NOMO-1 treated with DMSO at 0.1 percent for 48 hours (cell line): ENCODE measurements at regions not wholly inside any gene's neighbourhood (a gene's known extent, or its start where the extent isn't known, plus 50 kb on each side); places are given as distances from the start of the nearest gene placed in this dataset.
A peak's percentile ranks its signal among the peaks of the same experiment; 100 is the strongest.

Source experiments
- DNase-seq: peaks from one replicate; lab custom pipeline; 2025; ENCODE audit not compliant: unreplicated experiment; lab: John Stamatoyannopoulos, UW

GRCh38 chr12:111160350-111161241, 208.3 kb downstream of the PHETA1 start:
- no peak for DNase-seq

DNA sequence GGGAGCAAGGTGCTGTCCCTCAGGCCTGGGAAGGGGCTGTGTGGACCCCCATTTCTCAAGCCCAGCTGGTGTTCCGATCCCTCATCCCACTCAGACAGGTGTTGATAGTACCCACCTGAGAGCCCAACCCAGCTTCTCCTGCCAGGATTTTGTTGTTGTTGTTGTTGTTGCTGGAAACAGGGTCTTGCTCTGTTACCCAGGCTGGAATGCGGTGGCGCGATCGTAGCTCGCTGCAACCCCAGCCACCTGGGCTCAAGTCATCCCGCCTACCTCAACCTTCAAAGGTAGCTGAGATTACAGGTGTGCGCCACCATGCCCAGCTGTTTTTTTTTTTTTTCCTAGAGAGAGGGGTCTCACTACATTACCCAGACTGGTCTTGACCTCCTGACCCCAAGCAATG, 209.9 kb downstream of the PHETA1 start:
- DNase-seq, result no peak

GRCh38 chr12:111157486-111157885, 211.4 kb downstream of the PHETA1 start:
- DNase-seq, result no peak

GRCh38 chr12:111156304-111156703, 212.6 kb downstream of the PHETA1 start:
- DNase-seq, result no peak

DNA sequence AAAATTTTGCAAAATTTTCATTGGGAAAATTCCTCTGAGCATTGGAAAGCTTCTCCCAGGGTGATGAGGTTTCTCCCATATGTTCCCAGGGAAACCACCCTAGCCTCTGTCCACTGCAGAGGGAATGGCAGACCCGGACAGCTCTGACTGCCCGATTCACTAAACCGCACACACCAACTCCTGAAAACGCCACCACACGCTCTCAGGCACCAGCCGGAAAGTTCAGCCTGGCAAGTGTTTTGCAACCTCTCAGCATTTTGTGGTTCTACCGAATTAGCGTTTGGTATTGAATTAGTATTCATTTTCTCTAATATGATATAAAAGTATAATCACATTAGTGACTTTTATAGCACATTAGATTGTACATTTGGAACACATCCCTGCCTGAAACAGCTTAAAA, 213.4 kb downstream of the PHETA1 start:
- DNase-seq, result peak; percentile 48

DNA sequence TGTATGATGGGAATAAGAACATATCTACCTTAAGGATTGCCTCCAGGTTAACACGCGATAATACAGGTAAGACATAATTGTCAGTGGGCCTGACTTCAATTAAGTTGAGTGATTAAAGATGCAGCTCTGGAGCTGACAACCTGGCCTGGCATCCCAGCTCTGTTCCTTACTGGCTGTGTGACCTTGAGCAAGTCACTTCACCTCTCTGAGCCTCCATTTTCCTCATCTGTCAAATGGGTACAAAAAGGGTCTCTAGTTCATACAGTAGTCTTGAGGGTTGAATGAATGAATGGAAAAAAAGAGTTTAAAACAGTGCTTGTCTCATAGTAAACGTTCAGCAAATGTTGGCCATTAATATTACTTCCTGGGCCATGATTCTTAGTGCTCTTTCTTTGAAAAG, 213.9 kb downstream of the PHETA1 start:
- no peak for DNase-seq

DNA sequence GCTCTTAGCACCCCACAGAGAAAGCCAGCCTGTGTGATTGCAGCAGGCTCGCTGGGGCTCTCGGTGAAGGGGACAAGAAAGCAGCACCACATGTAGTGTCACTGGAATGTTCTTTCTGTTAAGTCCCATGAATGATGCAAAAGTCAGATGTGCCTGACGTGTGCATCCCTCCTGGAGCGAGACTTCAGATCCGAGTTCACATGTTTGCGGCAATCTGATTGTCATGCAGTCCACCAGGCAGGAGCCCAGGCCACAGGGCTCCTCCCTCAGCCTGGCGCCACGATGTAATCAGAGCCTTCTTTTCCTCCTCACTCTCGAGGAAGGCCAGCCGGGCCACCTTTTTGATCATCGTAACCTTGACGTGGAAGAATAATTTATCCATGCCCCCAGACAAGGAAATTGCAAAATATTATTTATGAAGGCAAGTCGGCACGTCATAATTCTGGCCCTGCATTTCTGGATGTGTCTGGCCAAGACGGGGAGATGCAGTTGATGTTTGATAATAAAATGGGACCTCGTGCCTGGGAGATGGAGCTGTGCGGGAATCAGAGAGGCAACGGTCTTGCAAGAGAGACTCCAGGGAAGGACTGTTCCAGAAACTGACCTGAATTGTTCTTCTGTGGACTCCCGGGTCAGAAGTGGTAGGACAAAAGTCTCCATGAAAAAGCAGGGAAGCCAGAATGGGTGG, 214.6 kb downstream of the PHETA1 start:
- no peak for DNase-seq

DNA sequence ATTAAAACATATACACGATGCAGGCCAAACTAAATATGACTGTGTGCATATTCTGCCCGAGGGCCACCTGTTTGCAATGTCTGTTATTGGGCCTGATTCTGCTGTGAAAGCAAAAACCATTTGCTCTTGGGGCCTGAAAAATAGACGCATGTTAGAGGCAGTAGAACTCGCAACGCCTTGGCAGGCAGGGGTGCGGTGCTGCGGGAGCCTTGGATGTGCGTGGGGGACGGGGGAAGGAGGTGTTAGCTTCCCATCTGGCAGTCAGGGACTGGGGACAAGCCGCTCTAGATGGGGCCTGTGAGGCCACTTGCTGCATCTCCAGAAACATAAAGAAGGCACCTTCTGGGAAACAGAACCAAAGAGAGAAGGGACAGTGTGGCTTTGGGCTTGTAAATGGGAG, 216.3 kb downstream of the PHETA1 start:
- no peak for DNase-seq

DNA sequence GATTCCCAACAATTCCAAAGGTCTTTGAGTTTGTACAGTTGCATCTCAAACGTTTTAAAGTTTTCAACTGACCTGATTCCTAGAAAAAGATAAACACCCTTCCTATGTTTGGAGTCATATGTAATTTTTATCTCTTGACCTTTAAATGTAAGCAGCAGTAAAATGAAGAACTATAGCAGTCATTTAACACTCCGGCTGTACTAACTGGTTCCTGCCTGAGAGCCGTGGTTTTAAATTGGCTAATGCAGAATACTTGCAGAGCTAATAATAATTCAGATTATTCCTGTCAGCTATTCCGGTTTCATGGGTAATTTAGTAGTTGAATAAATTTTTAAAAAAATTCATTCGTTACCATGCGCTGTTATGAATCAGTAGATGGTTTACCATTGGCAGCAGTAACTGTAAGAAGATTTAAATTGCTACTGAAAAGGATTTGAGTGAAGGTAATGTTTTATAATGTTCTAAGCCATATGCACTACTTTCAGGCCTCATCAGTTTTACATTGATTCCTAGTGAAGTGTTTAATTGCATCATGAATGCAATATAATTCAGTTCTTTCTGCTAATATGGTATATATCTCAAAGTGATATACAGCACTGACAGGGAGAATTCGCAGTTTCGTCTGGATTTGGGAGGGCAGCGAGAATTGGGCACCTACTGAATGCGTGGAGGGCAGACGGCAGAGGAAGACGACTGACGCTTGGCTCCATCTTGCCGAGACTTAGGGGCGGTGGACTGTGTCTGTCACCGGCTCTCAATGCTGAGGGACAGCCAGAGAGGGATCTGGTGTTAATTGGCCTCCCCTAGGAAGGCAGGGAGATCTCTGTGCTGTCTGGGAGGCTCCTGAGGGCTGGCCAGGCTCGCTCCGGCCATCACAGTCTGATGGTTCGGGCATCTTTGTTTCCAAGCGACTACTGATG, 217.7 kb downstream of the PHETA1 start:
- DNase-seq, result peak; percentile 46

DNA sequence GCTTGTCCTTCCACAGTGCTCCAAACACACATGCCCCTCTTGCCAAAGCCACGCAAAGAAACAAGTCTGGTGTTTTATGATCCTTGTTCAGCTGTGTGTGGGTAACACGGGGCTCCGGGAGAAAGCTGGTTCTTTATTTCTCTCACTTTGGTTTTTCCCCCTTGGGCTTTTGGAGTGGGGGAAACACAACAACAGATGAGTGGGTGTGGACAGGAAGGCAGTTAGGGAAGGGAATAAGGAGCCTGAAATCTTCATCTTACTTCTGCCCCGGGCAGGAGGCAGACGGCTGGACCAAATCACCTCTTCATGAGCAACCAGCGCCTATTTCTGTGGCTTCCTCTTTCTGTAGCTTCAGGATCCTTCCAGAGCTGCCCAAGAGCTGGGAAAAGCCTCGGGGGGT, 218.5 kb downstream of the PHETA1 start:
- DNase-seq, result peak; percentile 20

DNA sequence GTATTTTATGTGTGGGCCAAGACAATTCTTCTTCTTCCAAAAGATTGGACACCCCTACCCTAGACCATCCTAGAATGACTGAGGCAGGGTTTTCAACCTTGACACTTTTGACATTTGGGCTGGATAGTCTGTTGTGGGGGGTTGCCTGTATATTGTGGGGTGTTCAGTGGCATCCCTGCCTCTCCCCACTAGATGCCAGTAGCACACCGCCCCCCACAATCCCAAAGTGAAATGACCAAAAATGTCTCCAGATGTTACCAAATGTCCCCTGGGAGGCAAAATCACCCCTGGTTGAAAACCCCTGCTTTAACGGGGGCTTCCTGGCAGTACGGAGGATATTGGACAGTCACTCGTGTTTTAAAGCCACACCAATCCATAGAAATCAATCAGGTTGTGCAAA, 219.6 kb downstream of the PHETA1 start:
- peak; percentile 12 for DNase-seq

GRCh38 chr12:111148005-111148404, 220.9 kb downstream of the PHETA1 start:
- DNase-seq, result no peak

- DNase-seq, result no peak
Observed at GRCh38 chr12:111143271-111143670, 222.9 kb upstream of the MYL2 start.

- no peak for DNase-seq
Observed at GRCh38 chr12:111141205-111141604, 220.8 kb upstream of the MYL2 start.

DNA sequence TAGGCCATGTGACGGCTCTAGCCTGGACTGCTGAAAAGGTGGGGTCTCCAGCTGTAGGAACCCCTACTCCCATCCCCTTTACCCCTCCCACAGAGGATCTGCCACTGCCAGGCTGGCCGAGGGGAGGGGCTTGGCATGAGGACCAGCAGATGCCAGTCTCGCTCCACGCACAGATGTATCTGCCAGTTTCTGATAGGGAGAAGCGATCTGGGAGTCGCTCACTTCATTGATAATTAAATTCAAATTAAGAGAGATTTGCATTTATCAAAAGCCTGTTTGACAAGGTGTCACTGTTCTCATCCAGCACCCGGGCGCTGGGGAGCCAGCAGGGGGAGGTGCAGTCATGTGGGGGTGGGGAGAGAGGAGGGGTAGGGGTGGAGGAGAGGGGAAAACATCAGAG, 217.6 kb upstream of the MYL2 start:
- DNase-seq, result no peak

DNA sequence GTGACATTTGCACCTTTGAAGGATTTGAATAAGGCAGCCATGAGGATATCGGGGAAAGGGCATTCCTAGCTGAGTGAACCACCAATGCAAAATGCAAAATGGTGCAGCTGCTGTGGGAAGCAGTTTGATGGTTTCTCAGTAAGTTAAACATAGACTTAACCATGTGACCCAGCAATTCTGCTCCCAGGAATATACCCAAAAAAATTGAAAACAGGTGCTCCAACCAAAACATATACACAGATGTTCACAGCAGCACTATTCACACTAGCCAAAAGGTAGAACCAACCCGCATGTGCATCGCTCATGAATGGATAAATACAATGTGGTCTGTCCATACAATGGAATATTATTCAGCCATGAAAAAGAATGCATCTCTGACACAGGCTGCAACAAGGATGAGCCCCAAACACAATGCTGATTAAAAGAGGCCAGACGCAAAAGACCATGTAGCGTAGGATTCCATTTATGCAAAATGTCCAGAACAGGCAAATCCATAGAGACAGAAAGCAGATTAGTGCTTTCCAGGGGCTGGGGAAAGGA, 215.0 kb upstream of the MYL2 start:
- no peak for DNase-seq

DNA sequence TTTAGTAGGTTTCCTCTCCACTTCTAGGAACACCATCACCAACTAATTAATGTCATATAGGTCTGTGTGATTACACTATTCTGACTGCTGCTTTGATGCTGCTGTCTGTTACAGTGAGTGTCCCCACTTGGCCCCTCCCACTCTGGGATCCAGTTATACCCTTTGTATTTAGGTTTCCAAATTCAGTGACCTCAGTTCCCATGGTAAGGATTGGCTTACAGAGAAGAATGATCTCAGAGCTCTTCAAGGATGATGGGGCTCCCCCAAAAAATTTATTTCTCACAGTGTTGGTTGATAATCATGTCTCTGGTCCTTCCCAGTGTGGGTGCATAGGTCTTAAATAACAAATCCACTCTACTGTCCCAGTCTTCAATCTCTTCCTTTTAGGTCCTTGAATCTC, 210.0 kb upstream of the MYL2 start:
- DNase-seq, result no peak

GRCh38 chr12:111129149-111129767, 208.9 kb upstream of the MYL2 start:
- DNase-seq, result no peak

- DNase-seq, result peak; percentile 55
Observed at GRCh38 chr12:111126331-111126730, 206.0 kb upstream of the MYL2 start.

- no peak for DNase-seq
Observed at GRCh38 chr12:111124183-111124582, 203.8 kb upstream of the MYL2 start.

DNA sequence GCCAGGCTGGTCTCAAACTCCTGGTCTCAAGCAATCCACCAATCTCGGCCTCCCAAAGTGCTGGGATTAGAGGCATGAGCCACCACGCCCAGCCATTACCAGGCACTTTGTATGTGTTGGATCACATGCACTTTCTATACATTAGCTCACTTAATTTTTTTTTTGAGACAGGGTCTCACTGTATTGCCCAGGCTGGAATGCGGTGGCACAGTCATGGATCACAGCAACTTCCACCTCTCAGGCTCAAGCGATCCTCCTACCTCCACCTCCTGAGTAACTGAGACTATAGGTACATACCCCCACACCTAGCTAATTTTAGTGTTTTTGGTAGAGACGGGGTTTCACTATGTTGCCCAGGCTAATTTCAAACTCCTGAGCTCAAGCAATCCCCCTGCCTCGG, 203.0 kb upstream of the MYL2 start:
- no peak for DNase-seq
